ENCODE measurements at regions not wholly inside any gene's neighbourhood (a gene's known extent, or its start where the extent isn't known, plus 50 kb on each side); places are given as distances from the start of the nearest gene placed in this dataset.

GRCh38 chr2:198664321-198664720 is 793.4 kb downstream of the SATB2 start (continued):
- TF ChIP-seq EHMT2 (IDR thresholded peaks at IDR 0.05) (no peak), ILF3 (IDR thresholded peaks at IDR 0.05; ENCODE audit: borderline replicate concordance) (no peak), SREBF2 (CRISPR knock-in tag; IDR thresholded peaks at IDR 0.05) (no peak), GTF2A2 (tag; IDR thresholded peaks at IDR 0.05) (no peak)

GRCh38 chr2:198662905-198663304 is 794.8 kb downstream of the SATB2 start:
- no peak for TF ChIP-seq CHD1 (IDR thresholded peaks at IDR 0.05; ENCODE audit: low read length)
- TF ChIP-seq LARP7 (IDR thresholded peaks at IDR 0.05): no peak
- TF ChIP-seq KAT8 (IDR thresholded peaks at IDR 0.05; ENCODE audit: low read depth): no peak
- TF ChIP-seq NR4A1 (CRISPR knock-in tag; IDR thresholded peaks at IDR 0.05): no peak
- no peak for TF ChIP-seq NR4A1 (tag; IDR thresholded peaks at IDR 0.05)
- no peak for TF ChIP-seq STAT6 (CRISPR knock-in tag; IDR thresholded peaks at IDR 0.05)
- no peak for TF ChIP-seq TRIM28 (IDR thresholded peaks at IDR 0.05)
- no peak for TF ChIP-seq NCOA6 (IDR thresholded peaks at IDR 0.05)
- no peak for TF ChIP-seq ZNF436 (CRISPR knock-in tag; IDR thresholded peaks at IDR 0.05)
- no peak for TF ChIP-seq CCAR2 (IDR thresholded peaks at IDR 0.05; ENCODE audit: low read depth, low read length)
- TF ChIP-seq FUS (optimal IDR thresholded peaks at IDR 0.05; ENCODE audit: low read depth, low read length): no peak
- TF ChIP-seq ID3 (CRISPR knock-in tag; IDR thresholded peaks at IDR 0.05): no peak
- no peak for TF ChIP-seq ID3 (tag; IDR thresholded peaks at IDR 0.05)
- TF ChIP-seq ZNF766 (CRISPR knock-in tag; conservative IDR thresholded peaks at IDR 0.05): no peak
- TF ChIP-seq JUND (IDR thresholded peaks at IDR 0.05; ENCODE audit: borderline replicate concordance, low read depth, low read length): no peak
- TF ChIP-seq JUND (tag; IDR thresholded peaks at IDR 0.05; ENCODE audit: borderline replicate concordance, low read depth, low read length): no peak
- no peak for TF ChIP-seq MAFG (tag; conservative IDR thresholded peaks at IDR 0.05)
- WGBS (ENCODE audit: insufficient coverage, low coverage, missing lambda C conversion rate): 0% methylated on average over 3 of the region's 4 CpGs
- intact Hi-C loops (cut with micrococcal nuclease): no loop called here

More at GRCh38 chr2:198662905-198663304, 794.8 kb downstream of the SATB2 start:
- Histone ChIP-seq H3K9ac (ENCODE audit: insufficient read depth in 1 of 2, low read depth in 2 of 2, low read length in 2 of 2) (no peak overlapping the region), H3K9me1 (ENCODE audit: control insufficient read depth, insufficient read depth, low read length) (no peaks in the 10 kb centered on the region), H3K4me2 (ENCODE audit: insufficient read depth, low read length) (no peak overlapping the region), H4K20me1 (replicated peaks; ENCODE audit: control insufficient read depth, insufficient read depth, low read length) (no peaks in the 10 kb centered on the region), H3K4me3 (no peak overlapping the region), H3K9me3 (replicated peaks; ENCODE audit: control insufficient read depth, insufficient read depth, low read depth, low read length) (no peaks in the 10 kb centered on the region), H3K27ac (ENCODE audit: extremely low read depth, low read depth, low read length) (no peak overlapping the region), H3K36me3 (ENCODE audit: control insufficient read depth, insufficient read depth, low read length) (no peaks in the 10 kb centered on the region), H3K4me1 (replicated peaks in 1 of 2; ENCODE audit: control insufficient read depth in 2 of 2, insufficient read depth in 2 of 2, low read length in 2 of 2) (no peaks in the 10 kb centered on the region), H3K27me3 (ENCODE audit: control insufficient read depth in 2 of 2, insufficient read depth in 2 of 2, low read length in 2 of 2) (no peaks in the 10 kb centered on the region), H2AFZ (ENCODE audit: low read depth, low read length) (no peak overlapping the region), H3K79me2 (ENCODE audit: control insufficient read depth, insufficient read depth, low read length) (no peaks in the 10 kb centered on the region)
- CTCF ChIA-PET (ENCODE audit: low intra/inter-chr PET ratio): no interaction called here
- FAIRE-seq (no peak), ATAC-seq (no peak), DNase-seq (ENCODE audit: extremely low read depth in 1 of 4, low spot score in 3 of 4) (no peak)
- POLR2A ChIA-PET: no interaction called here
- in situ Hi-C loops (cut with MboI): no loop called here
- no TSS peak for BruUV-seq (replicated peaks)
